ENCODE measurements at regions not wholly inside any gene's neighbourhood (a gene's known extent, or its start where the extent isn't known, plus 50 kb on each side); places are given as distances from the start of the nearest gene placed in this dataset.

DNA sequence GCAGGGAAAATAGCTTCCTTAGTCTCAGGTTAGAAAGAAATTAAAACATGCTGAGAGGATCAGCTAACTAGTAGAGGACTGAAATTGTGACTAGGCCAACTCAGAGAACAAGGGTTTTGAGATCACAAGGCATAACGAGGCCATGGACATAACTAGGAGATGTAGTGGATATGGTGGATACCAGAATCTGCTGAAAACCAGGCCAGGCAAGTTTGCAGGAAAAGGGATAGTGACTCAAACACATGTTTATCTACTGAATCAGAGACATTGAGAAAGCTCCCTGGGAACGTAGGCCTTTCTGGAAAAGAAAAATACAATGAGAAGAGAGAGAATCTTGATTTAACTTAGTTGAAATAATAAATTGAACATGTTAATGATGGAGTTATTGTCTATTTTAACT lies 326.5 kb upstream of the GBE1 start:
- TF ChIP-seq, protein P1, sequence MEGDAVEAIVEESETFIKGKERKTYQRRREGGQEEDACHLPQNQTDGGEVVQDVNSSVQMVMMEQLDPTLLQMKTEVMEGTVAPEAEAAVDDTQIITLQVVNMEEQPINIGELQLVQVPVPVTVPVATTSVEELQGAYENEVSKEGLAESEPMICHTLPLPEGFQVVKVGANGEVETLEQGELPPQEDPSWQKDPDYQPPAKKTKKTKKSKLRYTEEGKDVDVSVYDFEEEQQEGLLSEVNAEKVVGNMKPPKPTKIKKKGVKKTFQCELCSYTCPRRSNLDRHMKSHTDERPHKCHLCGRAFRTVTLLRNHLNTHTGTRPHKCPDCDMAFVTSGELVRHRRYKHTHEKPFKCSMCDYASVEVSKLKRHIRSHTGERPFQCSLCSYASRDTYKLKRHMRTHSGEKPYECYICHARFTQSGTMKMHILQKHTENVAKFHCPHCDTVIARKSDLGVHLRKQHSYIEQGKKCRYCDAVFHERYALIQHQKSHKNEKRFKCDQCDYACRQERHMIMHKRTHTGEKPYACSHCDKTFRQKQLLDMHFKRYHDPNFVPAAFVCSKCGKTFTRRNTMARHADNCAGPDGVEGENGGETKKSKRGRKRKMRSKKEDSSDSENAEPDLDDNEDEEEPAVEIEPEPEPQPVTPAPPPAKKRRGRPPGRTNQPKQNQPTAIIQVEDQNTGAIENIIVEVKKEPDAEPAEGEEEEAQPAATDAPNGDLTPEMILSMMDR (IDR thresholded peaks at IDR 0.05; ENCODE audit: insufficient read depth, low read length) = no peak
- no peak for TF ChIP-seq SPI1 (IDR thresholded peaks at IDR 0.05; ENCODE audit: borderline replicate concordance, low read depth)
- TF ChIP-seq REST (IDR thresholded peaks at IDR 0.05; ENCODE audit: insufficient replicate concordance, low read depth) = no peak

Data from HL-60 (cell line).